CD4-positive, alpha-beta T cell treated with Interleukin-21 for 1 hour (primary cell): ENCODE measurements at regions not wholly inside any gene's neighbourhood (a gene's known extent, or its start where the extent isn't known, plus 50 kb on each side); places are given as distances from the start of the nearest gene placed in this dataset.
"Not testable (repeated sequence)": the region's sequence is repeated elsewhere in the genome, so short reads cannot be mapped to it uniquely, and the experiment has no call there.

Experiments used
- DNase-seq: peaks from one replicate; pipeline ENCODE4 v3.0.0-alpha.2; 2020

DNA sequence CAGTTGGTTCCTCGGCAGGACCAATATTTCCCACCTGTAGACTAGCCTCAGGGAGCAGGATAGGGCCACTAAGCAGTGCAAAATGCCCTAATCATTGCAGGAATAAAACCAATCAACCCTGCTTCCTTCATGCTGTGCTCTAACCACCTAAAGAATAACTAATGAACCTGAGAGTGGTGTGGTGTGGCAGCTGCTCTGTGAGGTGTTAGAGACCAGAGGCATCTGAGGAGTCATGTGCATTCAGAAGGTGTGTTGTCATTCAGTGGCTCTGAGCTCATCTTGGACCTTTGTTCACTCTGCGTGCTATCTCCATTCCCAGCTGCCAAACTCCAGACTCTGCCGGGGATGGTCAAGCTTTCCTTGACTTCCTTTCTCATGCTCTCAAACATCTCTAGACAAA lies 136.7 kb upstream of the EGLN3 start:
- DNase-seq, result no peak

DNA sequence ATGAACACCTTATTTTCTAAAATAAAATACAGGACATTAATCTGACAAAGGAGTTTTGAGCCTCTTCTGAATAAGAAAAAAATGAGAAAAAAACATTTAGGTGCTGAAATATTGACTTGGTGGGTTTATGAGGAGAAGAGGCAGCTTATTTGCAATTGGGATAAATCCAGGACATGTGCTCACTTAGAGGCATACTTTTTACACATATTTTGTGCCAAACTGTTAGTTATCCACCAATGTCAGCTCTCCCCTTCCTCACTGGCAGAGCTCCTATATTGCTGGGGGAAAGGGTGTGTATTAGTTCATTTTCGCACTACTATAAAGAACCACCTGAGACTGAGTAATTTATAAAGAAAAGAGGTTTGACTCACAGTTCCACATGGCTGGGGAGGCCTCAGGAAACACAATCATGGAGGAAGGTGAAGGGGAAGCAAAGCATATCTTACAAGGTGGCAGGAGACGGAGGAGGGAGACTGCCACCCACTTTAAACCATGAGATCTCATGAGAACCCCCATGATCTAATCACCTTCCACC lies 135.4 kb upstream of the EGLN3 start:
- no peak for DNase-seq

DNA sequence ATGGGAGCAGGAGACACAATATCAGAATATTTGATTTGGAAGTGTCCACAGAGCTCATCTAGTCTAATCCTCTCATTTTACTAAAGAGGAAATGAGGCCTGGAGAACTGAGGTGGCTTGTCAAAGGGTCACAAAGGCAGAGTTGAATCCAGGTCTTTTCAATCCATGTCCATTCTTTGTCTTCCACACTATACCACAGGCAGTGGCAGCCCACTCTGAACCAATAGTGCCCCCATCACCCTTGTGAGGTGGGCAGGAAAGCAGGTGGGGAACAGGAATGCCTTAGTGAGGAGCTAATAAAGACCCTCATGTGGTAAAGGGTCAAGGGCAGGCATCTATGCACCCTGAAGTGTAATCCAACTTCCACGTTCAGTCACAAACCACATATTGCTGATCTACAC lies 134.8 kb upstream of the EGLN3 start:
- DNase-seq, result no peak

DNA sequence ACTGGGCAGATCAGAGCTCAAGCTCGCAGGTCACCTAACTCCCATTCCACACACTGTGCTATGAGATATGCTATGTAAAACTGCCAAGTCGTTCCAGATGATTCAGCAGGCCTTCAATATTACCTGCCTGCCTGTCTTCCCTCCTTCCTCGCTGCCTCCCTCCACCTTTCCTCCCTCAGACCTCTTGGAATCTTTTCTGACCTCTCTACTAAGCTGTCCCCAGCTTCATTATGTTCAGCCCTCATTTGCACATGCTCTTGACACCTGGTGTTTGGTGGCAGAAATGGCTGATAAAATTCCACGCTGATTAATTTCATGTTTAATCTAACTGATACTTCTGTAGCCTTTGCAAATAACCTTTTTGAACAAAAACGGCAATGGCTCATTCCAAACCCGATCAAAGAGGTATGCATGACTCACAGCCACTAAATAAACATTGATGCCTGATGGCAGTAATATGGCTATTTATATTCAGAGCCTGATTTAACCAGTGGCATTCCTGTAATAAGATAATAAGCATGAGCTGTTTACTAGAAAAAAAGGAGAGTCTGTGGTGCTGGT lies 130.8 kb upstream of the EGLN3 start:
- DNase-seq, result no peak

DNA sequence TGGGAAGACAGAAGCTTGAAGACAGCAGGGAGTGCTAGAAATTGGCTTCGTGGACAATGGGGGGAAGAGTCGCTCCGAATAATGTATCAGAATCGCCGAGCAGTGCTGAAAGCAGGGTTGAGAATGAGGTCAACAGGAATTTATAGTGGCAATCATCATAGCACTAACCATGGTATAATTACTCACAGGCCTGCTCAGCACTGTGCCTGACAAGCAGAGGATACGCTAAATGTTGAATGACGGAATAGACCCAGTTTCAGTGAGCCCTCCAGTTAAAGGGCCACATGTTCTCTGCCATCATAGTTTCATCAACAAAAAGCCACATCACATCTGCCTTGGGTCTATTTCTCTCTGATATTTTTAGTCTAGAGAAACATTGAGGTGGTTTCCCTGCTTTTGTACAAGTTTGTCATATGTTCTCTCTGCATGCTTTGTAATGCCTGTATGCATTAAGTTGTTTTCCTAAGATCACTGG lies 130.3 kb upstream of the EGLN3 start:
- DNase-seq, result no peak

DNA sequence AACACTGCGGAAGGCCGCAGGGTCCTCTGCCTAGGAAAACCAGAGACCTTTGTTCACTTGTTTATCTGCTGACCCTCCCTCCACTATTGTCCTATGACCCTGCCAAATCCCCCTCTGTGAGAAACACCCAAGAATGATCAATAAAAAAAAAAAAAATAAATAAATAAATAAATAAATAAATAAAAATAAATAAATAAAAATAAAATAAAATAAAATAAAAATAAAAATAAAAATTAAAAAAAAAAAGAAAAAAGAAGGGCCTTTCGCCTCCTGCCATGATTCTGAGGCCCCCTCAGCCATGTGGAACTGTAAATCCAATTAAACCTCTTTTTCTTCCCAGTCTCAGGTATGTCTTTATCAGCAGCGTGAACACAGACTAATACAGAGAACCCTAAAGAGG lies 128.8 kb upstream of the EGLN3 start:
- not testable (repeated sequence) for DNase-seq

DNA sequence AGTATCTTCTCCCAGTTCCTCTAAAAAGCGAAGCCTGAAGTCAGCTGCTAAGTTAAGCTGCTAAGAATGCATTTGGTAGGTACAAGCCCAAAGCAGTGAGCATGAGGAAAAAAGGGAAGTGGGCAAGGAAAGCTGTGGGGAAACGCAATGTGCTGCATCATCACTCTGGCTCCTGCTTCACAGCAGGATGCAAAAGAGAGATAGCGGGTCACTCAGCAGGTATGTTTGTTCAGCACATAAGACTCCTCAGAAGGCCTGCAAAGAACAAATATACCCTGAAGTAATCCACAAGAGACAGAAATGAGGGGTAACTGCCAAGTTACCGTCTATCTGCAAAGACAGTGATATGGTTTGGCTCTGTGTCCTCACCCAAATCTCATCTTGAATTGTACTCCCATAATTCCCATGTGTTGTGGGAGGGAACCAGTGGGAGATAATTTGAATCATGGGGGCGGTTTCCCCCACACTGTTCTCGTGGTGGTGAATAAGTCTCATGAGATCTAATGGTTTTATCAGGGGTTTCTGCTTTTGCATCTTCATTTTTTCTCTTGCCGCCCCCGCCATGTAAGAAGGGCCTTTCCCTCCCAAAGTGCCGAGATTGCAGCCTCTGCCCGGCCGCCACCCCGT lies 127.4 kb upstream of the EGLN3 start:
- DNase-seq, result no peak

DNA sequence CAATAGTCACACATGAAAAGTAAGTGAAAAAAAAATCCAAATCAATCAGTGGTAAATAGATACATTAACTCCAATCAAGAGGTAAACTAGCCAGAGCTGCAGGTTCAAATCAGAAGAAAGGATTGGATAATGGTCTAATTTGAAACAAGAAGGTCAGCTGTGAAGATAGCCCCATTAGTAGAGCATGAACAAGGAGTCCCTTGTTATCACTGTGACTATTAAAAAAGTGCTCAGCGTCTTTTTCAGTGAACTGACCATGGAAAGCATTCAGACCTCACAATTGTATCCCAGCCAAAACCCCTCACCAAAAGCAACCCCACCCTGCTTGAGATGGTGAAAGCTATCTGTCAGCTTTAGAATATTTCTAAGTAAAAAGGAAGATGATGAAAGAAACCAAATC lies 125.0 kb upstream of the EGLN3 start:
- no peak for DNase-seq

DNA sequence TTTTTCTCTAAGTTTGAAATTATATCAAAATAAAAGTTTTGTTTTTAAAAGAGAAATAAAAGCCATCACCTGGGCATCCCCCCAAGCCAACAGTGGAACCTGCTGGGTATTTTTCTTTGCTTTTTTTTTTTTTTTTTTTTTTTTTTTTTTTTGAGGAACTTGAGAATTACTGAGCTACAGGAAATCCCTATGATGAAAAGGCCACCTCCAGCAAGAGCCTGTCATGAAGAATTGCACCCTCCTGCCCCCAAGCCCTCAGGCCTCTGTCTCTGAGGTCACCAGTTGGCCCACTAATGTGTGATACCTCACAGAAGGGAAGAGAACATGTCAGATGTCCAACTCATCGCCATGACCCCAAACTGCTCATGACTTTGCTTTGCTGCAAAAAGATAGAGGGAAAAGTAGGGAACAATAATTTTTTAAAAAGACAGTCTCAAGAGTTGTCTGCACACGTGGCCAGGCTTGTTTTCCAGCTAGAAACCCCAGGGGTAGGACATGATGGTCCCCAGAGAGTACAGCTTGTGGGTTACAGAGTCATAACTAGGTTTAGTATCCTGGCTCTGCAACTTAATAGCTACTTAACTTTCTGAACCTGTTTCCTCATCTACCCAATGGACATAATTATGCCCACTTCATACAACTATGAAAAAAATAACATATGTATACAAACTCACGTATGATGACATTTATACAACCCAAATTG lies 124.3 kb upstream of the EGLN3 start:
- DNase-seq, result no peak

DNA sequence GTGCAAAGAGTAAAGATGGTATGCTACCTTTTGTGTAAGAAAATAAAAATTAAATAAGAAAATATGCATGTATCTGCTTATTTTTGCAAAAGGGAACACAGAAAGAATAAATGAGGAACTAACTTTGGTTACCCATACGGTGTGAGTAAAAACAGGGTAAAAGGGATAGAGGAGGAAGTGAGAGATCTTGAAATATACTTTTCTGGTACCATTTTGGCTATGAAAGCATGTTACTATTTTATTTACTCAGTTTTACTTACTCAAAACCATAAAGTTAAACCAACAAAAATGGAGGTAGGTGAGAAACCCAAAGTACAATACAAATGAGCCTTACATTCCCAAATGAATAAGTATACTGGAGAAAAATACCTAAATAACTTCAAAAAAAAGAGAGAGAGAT lies 122.0 kb upstream of the EGLN3 start:
- no peak for DNase-seq

DNA sequence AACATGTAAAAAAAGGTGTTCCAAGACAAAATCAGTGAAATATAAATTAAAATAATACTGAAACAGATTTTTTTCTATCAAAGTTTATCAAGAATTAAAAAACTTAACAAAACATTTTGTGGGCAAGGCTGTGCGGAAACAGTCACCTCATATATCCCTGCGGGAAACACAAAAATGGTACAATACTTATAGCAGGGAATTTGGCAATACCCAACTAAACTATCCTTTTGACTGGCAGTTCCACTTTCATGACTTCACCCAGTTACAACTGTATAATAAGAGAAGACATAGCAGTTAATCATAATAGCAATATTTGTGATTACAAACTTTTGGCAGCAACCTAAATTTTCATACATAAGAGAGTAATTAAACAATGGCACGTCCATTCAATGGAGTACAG lies 121.5 kb upstream of the EGLN3 start:
- no peak for DNase-seq

DNA sequence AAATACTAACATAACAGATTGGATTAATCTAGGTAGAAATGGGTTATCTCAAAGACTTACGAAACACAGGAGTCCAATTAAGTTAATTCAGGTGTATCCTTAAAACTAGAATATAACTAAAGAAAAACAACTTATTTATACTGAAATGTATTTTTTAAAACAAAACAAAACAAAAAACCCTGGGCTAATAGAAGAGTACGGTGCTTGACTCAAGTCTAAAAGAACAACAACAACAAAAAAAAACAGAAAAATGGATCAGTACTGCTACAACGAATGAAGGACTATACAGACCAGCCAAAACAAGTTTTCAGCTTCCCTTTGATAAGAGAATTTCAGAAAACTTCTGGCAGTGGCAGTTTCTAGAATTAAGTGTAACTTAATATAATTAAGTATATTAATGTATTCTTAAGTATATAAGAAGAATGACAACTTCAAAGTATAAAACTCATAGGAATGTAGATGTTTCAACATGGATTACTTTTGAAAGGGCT lies 120.1 kb upstream of the EGLN3 start:
- DNase-seq, result no peak

DNA sequence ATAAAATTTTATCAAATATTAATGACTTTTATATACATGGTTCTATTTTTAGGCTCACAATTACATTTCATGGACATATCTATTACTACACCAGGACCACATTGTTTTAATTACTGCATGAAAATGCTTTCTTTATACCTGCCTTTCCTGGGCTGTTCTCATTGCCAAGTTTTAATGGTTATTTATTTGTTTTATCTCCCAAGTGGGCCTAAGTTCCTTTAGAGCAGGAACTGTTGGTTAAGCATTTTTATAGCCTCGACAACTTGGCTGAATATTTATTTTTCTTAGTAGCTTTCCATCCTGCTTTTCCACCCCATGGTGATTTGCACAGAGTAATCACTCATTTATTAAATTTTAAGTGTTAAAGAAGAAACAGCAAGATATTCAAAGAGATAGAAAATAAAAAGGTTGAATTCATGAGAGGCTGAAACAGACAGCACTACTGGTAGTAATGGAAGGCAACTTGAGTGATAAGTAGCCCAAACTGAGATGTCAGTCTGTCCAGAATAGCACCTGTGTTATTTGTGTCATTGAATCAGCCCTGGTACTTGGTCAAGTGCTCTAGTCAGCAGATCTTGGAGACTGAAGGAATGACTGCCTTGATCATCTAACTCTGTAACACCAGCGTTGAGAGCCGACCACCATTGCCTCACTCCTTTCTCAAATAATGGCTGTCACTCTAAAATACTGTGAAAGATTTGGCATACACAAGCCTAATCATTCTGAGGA lies 119.1 kb upstream of the EGLN3 start:
- DNase-seq, result no peak

DNA sequence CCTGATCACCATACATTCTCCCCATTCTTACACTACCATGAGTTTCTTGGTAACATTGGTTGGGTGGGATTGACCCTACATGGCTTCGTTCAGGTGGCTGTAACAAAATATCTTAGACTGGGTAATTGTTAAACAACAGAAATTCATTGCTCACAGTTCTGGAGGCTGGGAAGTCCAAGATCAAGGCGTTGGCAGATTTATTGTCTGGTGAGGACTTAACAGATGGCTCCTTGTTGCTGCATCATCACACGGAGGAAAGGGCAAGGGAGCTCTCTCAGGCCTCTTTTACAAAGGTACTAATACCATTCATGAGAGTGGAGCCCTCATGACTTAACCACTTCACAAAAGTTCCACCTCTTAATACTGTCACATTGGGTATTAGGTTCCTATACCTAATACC lies 116.7 kb upstream of the EGLN3 start:
- no peak for DNase-seq

DNA sequence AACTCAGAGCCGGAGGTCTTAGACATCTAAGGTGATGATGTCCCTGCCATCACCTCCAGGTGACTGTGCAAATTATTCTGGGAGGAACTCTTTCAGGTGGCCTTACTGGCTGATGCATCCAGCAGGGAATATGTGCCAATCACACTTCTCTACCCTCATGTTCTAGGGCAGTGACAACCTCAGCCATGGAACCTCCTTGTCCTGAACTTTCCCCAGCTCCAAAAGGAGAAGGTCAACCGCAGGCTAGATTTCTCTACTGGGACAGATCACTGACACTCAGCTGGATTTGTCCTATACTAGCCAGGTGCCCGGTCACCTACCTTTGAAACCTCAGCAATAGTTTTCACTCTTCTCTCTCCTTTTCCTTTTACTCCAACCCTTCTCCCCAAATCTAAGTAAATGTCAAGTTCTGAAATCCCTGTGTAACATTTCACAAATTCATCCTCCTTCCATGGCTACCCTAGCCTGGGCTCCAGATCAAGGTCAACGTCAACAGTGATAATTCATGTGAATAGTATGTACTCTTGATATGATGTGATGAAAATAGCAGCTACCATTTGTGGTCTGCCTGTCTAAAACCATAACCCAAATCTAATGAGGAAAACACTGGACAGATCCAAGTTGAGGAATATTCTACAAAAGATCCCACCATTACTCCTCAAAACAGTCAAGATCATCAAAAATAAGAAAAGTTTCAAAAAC lies 115.0 kb upstream of the EGLN3 start:
- DNase-seq, result no peak

DNA sequence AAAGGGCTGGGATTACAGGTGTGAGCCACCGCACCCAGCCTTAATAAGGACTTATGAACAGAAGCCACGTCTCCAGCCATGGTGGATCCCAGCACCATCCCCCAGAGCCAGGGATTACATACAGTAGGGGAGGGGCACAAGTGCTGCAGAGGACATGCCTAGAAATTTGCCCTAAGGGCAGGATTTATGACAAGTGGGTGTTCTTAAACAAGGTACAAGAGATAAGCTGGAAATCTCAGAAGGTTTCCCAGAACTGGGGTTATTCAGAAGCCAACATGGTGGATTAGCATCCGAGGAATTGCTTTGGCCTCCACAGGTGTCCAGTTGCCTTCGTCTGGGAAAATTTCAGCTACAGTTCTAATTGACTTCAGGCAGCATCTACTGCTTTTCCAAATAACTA lies 114.4 kb upstream of the EGLN3 start:
- no peak for DNase-seq

DNA sequence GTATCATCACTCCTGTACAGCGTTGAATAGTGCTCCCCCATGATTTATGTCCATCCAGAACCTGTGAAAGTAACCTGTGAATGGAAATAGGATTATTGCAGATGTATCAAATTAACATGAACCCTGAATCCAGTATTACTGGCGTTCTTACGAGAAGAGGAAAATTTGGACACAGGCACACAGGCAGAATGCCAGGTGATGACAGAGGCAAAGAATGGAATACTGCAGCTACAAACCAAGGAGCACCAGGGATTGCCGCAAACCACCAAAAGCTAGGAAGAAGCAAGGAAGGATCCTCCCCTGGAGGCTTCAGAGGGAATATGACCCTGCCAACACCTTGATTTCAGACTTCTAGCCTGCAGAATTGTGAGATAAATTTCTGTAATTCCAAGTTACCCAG lies 113.5 kb upstream of the EGLN3 start:
- no peak for DNase-seq

DNA sequence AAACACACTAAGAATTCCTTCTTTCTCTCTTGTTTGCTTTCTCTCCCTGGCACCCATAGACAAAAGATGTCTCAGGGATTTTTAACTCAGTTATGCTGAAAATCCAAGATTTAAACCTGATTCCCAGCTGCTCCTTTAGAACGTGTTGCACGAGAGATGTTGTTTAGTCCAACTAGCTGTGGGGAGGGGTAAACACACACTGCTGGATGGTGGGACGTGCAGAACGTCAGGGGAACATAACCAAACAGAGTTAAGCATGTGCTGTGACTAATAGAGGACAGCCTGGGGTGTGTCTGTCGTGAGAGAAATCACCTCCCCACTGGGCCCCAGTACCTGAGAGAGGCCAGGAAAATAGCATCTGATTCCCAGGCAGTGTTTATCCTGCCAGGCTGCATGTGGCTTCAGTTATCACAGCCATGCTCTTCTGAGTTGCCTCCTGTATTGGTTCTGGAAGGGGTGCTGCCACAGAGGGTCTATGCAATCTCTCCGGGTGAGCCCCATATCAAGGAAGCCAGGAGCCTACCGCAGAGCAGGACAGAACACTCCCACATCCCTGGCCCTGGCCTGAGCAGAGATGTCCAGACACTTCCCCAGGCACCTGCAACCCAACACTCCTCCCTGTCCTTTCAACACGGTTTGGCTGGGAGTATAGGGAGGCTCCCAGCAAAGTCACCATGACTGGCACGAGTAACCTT lies 112.7 kb upstream of the EGLN3 start:
- DNase-seq, result no peak

DNA sequence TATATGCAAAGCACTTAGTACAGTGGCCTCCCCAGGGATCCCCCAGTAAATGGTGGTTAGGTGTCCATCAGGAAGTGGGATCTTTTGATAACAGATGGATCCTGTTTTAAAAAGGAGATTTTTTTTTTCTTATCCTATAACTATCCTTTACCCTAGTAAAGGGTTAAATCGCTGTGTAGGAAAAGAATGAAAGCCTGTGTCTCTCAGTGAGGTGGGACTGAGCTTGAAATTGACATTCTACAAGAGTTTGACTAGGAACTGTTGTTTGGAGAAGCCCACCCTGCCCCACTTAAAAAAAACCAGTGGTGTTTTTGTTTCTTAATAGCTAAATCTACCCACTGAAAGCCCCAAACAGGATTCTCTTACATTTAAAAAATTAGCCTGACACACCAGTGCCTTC lies 112.2 kb upstream of the EGLN3 start:
- DNase-seq, result no peak

DNA sequence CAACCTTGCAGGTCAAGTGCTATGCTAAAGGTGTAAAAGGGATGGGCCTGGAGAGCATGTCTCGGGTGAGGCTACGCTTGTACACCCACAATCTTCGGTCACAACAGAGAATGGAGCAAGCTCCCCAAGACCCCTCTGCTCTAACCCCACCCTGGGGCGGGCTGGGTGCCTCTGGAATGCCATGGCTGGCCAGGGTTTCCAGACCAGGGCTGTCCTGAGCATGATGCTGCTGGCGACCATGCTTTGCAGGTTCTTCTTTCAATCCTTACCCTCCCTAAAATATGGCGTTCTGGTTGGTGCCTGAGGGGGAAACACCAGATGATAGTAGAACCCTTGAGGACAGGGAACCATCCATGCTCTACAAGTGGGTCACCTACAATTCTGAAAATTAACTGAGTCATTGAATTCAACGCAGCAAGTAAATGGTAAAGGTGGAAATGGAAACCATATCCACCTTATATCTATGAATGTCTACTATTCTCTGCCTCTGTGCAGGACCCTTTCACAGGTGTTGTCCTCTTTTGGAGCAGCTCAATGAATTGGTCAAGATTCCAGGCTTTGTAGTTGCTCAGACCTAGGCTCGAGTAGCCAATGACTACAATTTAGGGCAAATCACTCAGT lies 111.6 kb upstream of the EGLN3 start:
- DNase-seq, result no peak

DNA sequence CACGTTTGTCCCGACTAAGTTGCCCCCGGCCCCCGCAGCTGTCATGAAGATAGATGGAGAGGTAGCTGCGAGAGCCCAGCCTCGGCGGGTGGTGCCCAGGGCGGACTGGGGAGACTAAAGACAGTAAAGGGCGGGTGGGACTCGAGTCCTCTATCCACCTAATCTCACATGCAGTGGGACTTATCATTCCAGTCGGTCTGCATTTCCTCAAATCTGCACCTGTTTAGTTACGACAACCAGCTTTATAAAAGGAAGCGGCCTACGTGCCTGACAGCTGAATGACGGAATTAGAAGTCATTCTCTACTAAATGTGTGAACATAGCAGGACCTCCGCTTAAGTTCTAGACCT lies 109.8 kb upstream of the EGLN3 start:
- DNase-seq, result no peak
